Activated B cell treated with CpG ODN at 0.5 μM for 24 hours (primary cell): ENCODE measurements at regions not wholly inside any gene's neighbourhood (a gene's known extent, or its start where the extent isn't known, plus 50 kb on each side); places are given as distances from the start of the nearest gene placed in this dataset.

Experiments
- ATAC-seq: fragments of 200-7000 bp; cut with Tn5 transposase; one replicate; pipeline ENCODE4 v1.10.0; 2021; ENCODE audit warnings: low read depth, mild to moderate bottlenecking, moderate library complexity
- CTCF ChIA-PET: fragments of 350-600 bp; sonication (Branson Sonifier 250); formaldehyde crosslinking; loops from one replicate; lab custom pipeline; 2021; ENCODE audit warnings: antibody characterized with exemption; lab: Charles Lee
- POLR2A ChIA-PET: fragments of 350-600 bp; sonication (Branson Sonifier 250); formaldehyde crosslinking; loops from one replicate; lab custom pipeline; 2021; ENCODE audit warnings: antibody characterized with exemption; lab: Charles Lee
- DNase-seq: peaks from one replicate; pipeline ENCODE4 v3.0.0; 2022
- H3K27ac Mint-ChIP-seq: one replicate; pipeline ENCODE4 v1.8.0; 2020; ENCODE audit warnings: mixed read lengths
- H3K27me3 Mint-ChIP-seq: one replicate; pipeline ENCODE4 v1.8.0; 2021; ENCODE audit warnings: mixed read lengths
- H3K36me3 Mint-ChIP-seq: one replicate; pipeline ENCODE4 v1.8.0; 2021; ENCODE audit warnings: low read depth, mixed read lengths
- H3K4me1 Mint-ChIP-seq: one replicate; pipeline ENCODE4 v1.8.0; 2021; ENCODE audit warnings: mixed read lengths
- H3K4me3 Mint-ChIP-seq: one replicate; pipeline ENCODE4 v1.8.0; 2020; ENCODE audit warnings: mild to moderate bottlenecking, mixed read lengths
- H3K9me3 Mint-ChIP-seq: one replicate; pipeline ENCODE4 v1.8.0; 2020; ENCODE audit warnings: mixed read lengths
- intact Hi-C: fragments of 100-400 bp; cut with micrococcal nuclease; formaldehyde crosslinking; loops from one replicate; pipeline ENCODE4 v1.15.1; 2024
- TF ChIP-seq, protein P1 (sequence below): fragments of 200-600 bp; IDR thresholded peaks from one replicate; pipeline ENCODE4 v1.8.0; 2022; ENCODE audit warnings: antibody characterized with exemption, mild to moderate bottlenecking

DNA sequence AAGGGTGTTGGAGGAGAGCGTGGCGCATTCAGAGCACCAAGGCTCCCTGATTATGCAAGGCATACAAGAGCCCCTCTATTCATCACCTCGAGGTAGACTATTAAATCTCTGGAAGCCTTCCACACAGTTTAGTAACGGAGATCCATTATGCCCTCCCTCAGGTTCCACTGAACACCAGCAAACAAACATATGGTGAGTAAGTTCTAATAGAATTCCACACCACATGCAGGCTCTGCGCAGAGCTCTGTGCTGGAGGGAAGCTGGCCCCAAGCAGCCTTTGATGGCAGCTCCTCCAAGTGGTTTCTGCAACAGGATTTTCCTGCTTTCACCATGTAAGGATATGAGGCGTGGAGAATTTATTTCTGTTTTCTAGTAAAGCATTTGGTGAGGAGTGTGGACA lies 238.6 kb downstream of the C1D start:
- POLR2A ChIA-PET, result interaction anchor here (0.5 kb wide), 1 partner anchor 404 kb away, joined by 3 read pairs; no protein-coding TSS in a partner anchor
- H3K4me3 Mint-ChIP-seq, result no peak overlapping the region

DNA sequence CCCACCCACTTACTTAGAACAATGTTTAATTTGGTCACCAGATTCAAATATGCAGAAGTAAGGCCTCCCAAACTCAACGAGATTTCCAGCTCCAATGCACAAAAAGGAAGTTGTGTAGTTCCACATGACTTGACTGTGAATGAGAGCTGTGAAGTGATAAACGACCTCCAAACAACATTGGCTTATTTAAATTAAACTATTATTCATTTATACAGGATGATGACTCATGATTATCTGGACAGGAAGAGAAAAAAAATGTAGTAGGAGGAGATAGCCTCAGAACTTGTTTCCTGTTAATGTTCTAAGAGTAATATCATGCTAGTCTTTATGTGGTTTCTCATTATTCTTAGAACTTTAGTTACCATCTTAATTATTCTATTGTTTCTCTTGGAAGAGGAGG lies 237.3 kb downstream of the C1D start:
- no peaks in the 10 kb centered on the region for H3K36me3 Mint-ChIP-seq
- TF ChIP-seq, protein P1, sequence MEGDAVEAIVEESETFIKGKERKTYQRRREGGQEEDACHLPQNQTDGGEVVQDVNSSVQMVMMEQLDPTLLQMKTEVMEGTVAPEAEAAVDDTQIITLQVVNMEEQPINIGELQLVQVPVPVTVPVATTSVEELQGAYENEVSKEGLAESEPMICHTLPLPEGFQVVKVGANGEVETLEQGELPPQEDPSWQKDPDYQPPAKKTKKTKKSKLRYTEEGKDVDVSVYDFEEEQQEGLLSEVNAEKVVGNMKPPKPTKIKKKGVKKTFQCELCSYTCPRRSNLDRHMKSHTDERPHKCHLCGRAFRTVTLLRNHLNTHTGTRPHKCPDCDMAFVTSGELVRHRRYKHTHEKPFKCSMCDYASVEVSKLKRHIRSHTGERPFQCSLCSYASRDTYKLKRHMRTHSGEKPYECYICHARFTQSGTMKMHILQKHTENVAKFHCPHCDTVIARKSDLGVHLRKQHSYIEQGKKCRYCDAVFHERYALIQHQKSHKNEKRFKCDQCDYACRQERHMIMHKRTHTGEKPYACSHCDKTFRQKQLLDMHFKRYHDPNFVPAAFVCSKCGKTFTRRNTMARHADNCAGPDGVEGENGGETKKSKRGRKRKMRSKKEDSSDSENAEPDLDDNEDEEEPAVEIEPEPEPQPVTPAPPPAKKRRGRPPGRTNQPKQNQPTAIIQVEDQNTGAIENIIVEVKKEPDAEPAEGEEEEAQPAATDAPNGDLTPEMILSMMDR, result no peak
- no peak overlapping the region for H3K27ac Mint-ChIP-seq
- no peaks in the 10 kb centered on the region for H3K9me3 Mint-ChIP-seq
- ChIA-PET POLR2A (no interaction called here), CTCF (interaction anchor here (1.2 kb wide), 1 partner anchor 21 kb away, joined by 4 read pairs; no protein-coding TSS in a partner anchor)
- peak overlapping the region; percentile 37 for H3K4me3 Mint-ChIP-seq
- H3K27me3 Mint-ChIP-seq, result no peaks in the 10 kb centered on the region
- ATAC-seq, result peak; percentile 86
- intact Hi-C loops, result loop anchor here (10.0 kb wide), 1 partner anchor 431 kb away; the partner anchor contains the start of gene ETAA1
- DNase-seq, result no peak
- H3K4me1 Mint-ChIP-seq, result peaks cover 23% of the 10 kb centered on the region

More for the DNA sequence above, 238.6 kb downstream of the C1D start:
- H3K4me1 Mint-ChIP-seq, result peaks cover 23% of the 10 kb centered on the region
- DNase-seq (no peak), ATAC-seq (no peak)
- TF ChIP-seq, protein P1, result no peak
- no peaks in the 10 kb centered on the region for H3K9me3 Mint-ChIP-seq
- H3K27ac Mint-ChIP-seq, result no peak overlapping the region
- intact Hi-C loops, result loop anchor here (10.0 kb wide), 1 partner anchor 429 kb away; the partner anchor contains the start of gene ETAA1
- no peaks in the 10 kb centered on the region for H3K36me3 Mint-ChIP-seq
- CTCF ChIA-PET, result no interaction called here
- H3K27me3 Mint-ChIP-seq, result no peaks in the 10 kb centered on the region

DNA sequence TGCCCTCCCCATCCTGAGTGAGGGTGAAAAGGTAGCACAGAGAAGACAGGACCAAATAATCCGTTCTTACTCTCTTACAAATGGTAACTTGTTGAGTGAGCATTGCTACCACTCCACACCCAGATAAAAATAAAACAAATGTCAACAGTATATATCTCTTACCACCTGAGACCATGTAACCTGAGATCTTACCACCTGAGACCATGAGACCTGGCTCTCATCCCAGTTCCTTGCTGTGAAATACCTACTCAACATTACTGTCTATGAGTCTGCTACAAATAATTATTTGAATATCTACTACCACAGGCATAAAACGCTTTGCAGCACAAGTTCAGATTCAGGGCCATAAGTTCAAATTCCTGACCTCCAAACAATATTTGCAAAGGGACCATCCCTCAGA lies 234.7 kb downstream of the C1D start:
- ChIA-PET CTCF (no interaction called here), POLR2A (no interaction called here)
- Mint-ChIP-seq H3K9me3 (no peaks in the 10 kb centered on the region), H3K4me3 (no peak overlapping the region), H3K4me1 (peaks cover 23% of the 10 kb centered on the region), H3K27ac (no peak overlapping the region), H3K27me3 (no peaks in the 10 kb centered on the region), H3K36me3 (no peaks in the 10 kb centered on the region)
- intact Hi-C loops, result loop anchor here (10.0 kb wide), 1 partner anchor 433 kb away; the partner anchor contains the start of gene ETAA1
- TF ChIP-seq, protein P1, result no peak
- ATAC-seq (no peak), DNase-seq (no peak)

DNA sequence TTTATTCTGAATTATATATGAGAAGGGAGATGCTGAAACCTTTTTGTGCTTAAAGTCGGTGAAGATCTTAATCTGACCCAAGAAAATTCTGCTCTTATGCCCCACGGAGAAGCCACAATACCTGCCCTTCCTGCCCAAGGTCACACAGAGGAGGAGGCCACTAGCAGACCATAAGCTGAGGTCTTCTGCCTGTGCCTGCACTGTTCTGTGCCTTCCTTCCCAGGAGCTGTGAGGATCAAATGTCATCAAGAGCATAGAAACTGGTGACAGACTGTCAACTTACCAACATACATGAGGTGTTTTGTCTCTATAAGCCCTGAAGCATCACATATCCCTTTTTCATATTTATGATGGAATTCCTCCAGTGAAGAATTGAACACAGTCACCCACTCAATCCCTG lies 233.3 kb downstream of the C1D start:
- Mint-ChIP-seq H3K36me3 (no peaks in the 10 kb centered on the region), H3K9me3 (no peaks in the 10 kb centered on the region), H3K27ac (no peak overlapping the region), H3K27me3 (no peaks in the 10 kb centered on the region), H3K4me3 (no peak overlapping the region), H3K4me1 (peaks cover 23% of the 10 kb centered on the region)
- DNase-seq, result no peak
- CTCF ChIA-PET, result no interaction called here
- TF ChIP-seq, protein P1, result no peak
- intact Hi-C loops, result loop anchor here (10.0 kb wide), 1 partner anchor 435 kb away; the partner anchor contains the start of gene ETAA1
- ATAC-seq, result no peak
- POLR2A ChIA-PET, result no interaction called here

DNA sequence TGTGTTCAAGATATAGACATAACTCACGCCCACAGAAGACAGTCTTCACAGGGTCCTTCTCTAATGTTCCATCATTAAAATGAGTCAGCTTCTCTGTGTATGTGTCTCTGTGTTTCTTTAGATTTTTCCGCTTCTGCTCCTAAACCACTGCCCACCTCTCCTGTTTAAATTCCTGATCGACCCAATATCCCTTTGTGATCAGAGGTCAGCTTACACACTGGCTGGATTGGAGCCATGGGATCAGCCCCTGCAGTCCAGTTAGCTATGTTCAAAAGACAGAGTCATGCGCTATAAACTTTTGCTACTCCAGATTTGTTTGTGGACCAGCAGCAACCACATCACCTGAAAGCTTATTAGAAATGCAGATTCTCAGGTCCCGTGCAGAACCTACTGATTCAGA lies 229.2 kb downstream of the C1D start:
- no peak for ATAC-seq
- no peak overlapping the region for H3K27ac Mint-ChIP-seq
- no peak for DNase-seq
- TF ChIP-seq, protein P1, result no peak
- intact Hi-C loops, result no loop called here
- H3K9me3 Mint-ChIP-seq, result no peaks in the 10 kb centered on the region
- no peaks in the 10 kb centered on the region for H3K27me3 Mint-ChIP-seq
- POLR2A ChIA-PET, result no interaction called here
- no peaks in the 10 kb centered on the region for H3K36me3 Mint-ChIP-seq
- H3K4me1 Mint-ChIP-seq, result no peaks in the 10 kb centered on the region
- no peak overlapping the region for H3K4me3 Mint-ChIP-seq
- CTCF ChIA-PET, result no interaction called here
